Esophagus mucosa (tissue), 1 donor: ENCODE measurements at regions not wholly inside any gene's neighbourhood (a gene's known extent, or its start where the extent isn't known, plus 50 kb on each side); places are given as distances from the start of the nearest gene placed in this dataset.

Experiments
- ATAC-seq: fragments of 200-7000 bp; cut with Tn5 transposase; one replicate; pipeline ENCODE4 v1.9.1; 2020
- donor health status: DM: yes; HTN: yes; CAD: no.

GRCh38 chr16:60337671-60338070 lies 1603.6 kb upstream of the GOT2 start:
- ATAC-seq: no peak

DNA sequence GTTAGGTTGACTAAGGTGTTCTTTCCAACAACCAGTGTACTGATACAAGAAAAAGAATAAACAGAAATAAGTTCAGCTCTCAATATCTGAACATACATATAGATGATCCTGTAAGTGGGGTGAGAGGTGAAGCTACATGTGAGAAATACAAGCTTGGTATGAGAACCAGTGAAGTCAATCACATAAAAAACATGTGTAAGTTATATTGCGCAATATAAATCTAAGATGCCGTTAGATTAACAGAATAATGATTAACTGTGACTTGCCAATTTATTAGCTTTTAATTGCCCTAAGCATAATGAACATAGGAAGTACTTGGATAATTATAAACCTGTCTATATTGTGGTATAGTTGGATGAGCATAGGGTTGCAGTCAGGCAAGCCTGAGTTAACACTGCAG lies 1597.1 kb upstream of the GOT2 start:
- ATAC-seq: no peak

GRCh38 chr16:60329108-60329507 lies 1595.0 kb upstream of the GOT2 start:
- ATAC-seq: no peak

- ATAC-seq: no peak
These were observed 1594.0 kb upstream of the GOT2 start for GRCh38 chr16:60328152-60328551.

DNA sequence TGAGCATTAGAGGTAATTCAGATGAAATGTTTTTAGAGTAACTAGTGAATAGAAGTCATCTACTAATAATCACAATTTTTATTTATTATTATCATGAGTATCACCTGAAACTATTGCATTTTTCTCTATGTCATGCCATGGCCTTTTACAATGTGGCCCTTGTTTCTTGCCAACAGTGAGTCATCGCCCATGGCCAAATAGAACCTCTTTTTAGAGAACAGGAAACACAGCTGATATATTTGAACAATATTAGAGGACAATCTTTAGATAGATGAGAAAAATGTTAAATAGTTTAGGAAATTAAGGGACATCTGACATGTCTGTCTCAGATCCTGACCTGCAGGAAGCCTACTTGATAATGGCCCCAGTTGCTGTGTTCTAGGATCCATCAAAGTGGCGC lies 1584.4 kb upstream of the GOT2 start:
- ATAC-seq: no peak

- no peak for ATAC-seq
These were observed 1576.8 kb upstream of the GOT2 start for GRCh38 chr16:60310846-60311445.

DNA sequence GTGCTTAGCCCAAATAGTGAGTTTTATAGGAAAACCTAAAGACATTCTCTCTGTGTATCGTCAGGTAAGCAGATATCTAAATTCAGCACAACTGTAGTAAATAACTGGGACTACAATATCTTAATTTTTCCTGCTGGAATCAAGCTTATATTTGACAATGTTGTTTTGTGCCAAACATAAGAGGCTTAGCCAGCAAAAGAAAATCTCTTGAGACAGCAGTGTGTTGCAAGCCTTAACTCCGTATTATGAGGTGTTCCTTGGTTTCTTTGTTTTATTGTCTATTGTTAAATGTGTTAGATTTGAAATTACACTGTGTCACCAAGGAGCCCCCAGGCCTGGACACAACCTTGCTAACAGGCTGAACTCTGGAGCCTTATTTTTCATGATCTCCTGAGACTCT lies 1570.6 kb upstream of the GOT2 start:
- ATAC-seq: no peak

DNA sequence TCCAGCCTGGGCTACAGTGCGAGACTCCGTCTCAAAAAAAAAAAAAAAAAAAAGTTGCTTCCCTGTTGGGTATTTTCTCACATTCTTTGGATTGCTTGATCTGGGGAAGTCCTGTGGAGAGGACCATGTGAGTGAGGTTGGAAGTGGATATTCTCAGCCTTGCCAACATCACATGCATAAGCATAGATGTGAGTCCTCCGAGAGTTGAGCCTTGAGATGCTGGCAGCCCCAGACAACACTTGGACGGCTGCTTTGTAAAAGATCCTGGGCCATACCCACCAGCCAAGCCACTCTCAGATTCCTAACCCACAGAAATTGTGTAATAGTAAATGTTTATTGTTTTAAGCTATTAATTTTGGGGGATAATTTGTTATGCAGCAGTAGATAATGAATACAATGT lies 1570.0 kb upstream of the GOT2 start:
- ATAC-seq: no peak

DNA sequence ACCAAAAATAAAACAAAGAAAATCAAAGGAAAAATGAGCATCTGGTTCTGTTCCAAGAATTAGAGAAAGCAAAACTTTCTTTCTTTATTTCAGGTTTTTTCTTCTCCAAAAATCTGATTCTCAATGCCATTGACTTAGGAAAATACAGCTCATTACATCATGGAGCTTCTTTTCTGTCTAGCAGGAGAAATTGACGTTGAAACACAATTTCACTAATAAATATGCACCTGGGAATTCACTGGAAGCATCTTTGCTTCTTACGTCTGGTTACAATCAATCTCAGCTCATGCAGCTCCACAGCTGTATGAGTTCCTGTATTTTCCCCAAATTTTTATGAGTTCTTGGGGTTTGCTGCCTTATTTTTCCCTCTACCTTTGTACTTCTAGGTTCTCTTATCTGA lies 1568.6 kb upstream of the GOT2 start:
- ATAC-seq: no peak

DNA sequence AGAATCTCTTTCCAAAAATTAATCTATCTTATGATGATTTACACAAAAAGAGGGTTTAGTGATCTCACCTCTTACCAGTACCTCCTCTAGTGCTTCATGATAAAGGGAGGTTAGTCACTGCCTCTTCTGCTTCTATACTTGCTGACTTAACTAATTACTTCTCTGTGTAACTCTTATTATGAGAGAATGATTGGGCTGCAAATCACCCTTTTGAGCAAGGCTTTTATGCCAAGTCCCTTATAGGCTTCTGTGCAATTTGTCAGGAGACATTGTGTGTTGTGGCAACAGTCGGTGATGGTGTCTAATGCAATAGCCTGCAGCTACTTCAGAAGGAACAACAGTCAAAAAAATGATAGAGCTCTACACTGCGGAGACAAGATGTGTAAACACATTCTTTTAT lies 1568.1 kb upstream of the GOT2 start:
- ATAC-seq: no peak

- ATAC-seq: no peak
These were observed 1565.2 kb upstream of the GOT2 start for GRCh38 chr16:60299241-60299776.

DNA sequence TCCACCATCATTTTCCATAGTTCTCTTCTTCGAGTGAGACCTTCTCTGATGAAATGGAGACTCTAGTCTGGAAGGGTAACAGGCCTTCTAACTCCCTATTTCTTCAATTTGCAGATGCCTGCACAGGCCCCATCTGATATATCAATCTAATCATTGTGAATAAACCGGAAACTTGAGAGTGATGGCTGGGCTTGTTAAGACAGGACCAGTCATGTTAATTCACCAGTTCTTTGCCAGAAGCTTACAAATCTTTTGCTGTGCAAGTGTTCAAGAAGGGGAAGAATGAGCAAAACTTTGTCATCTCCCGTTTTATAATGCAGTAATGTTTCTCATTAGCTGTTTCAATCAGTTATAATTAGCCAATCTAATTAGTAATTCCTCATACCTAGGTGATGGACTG lies 1561.3 kb upstream of the GOT2 start:
- ATAC-seq: no peak

DNA sequence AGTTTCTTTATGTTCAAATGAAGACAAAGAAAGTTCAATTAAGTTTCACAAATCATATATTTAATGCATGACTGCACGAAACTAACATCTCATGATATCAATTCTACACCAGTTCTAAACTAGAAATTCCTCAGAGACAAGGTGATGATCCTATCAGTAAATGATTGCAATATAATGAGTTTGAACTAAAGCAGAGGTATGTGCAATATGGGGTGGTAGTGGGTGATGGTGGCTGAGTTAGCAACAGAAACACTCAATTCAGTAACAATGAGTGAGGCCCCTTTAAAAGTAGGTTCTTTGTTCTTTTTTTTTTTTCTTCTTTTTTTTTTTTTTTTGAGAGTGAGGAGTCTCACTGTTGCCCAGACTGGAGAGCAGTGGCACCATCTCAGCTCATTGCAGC lies 1551.7 kb upstream of the GOT2 start:
- no peak for ATAC-seq

- ATAC-seq: no peak
These were observed 1545.0 kb upstream of the GOT2 start for GRCh38 chr16:60279061-60279665.

GRCh38 chr16:60274431-60275019 lies 1540.4 kb upstream of the GOT2 start:
- no peak for ATAC-seq

GRCh38 chr16:60271781-60272180 lies 1537.7 kb upstream of the GOT2 start:
- ATAC-seq: no peak

- no peak for ATAC-seq
These were observed 1537.1 kb upstream of the GOT2 start for GRCh38 chr16:60271025-60271771.

DNA sequence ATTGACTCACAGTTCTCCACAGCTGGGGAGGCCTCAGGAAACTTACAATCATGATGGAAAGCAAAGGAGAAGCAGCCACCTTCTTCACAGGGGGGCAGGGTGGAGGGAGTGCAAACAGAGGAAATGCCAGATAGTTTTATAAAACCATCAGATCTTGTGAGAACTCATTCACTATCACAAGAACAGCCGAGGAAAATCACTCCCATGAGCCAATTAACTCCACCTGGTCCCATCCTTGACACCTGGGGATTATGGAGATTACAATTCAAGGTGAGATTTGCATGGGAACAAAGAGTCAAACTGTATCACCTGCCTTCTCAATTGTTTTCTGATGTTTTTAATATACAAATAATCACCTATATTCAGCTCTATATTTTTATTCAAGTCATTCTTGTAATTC lies 1527.3 kb upstream of the GOT2 start:
- no peak for ATAC-seq

- no peak for ATAC-seq
These were observed 1525.8 kb upstream of the GOT2 start for GRCh38 chr16:60259956-60260355.

DNA sequence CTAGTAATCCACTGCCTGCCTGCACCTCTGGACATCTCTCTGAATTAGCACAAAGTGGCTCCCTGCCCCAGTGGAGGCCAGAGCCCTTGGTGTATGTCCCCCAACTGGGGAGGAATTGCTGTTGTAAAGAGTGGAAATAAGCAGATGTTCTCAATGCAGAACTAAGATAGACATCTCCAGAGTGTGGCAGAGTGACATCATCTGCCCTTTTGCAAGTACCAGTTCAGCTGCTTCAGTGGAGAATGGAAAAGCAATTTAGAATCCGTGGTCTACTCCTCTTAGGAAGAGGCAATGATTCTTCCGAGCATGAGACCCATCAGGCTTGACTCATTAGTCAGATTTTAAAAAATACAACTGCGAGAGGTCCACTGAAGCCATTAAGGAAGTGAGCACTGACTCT lies 1512.0 kb upstream of the GOT2 start:
- no peak for ATAC-seq

DNA sequence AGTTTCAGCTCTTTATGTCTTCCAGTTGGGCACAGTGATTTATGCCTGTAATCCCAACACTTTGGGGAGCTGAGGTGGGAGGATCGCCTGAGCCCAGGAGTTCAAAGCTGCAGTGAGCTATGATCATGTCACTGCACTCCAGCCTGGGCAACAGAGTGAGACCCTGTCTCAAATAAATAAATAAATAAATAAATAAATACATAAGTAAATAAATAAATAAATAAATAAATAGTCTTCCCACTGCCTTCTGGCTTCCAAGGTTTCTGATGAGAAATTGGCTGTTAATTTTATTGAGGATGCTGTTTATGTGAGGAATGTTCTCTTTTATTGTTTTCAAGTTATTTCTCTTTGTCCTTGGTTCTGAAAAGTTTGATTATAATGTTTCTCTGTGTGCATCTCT lies 1507.6 kb upstream of the GOT2 start:
- no peak for ATAC-seq

GRCh38 chr16:60230666-60231065 lies 1496.5 kb upstream of the GOT2 start:
- no peak for ATAC-seq

- no peak for ATAC-seq
These were observed 1491.4 kb upstream of the GOT2 start for GRCh38 chr16:60225541-60225940.

- ATAC-seq: no peak
These were observed 1483.7 kb upstream of the GOT2 start for GRCh38 chr16:60217787-60218186.
